Choroid plexus epithelial cell (primary cell): ENCODE measurements at regions not wholly inside any gene's neighbourhood (a gene's known extent, or its start where the extent isn't known, plus 50 kb on each side); places are given as distances from the start of the nearest gene placed in this dataset.

Experiments used
- DNase-seq: peaks from one replicate; pipeline ENCODE4 v3.0.0-alpha.2; 2010; ENCODE audit warnings: low read depth
- H3K4me3 ChIP-seq: 2 replicates; pipeline ENCODE4 v1.5.1; 2011; ENCODE audit warnings: low read depth, mild to moderate bottlenecking, control low read depth, low read length, moderate library complexity
- TF ChIP-seq, protein P1 (sequence below): conservative IDR thresholded peaks from 2 replicates; pipeline ENCODE4 v1.5.1; 2011; ENCODE audit warnings: low read depth, mild to moderate bottlenecking, control low read depth, inconsistent platforms, low read length, moderate library complexity

- DNase-seq: no peak
- no peak overlapping the region for H3K4me3 ChIP-seq
- TF ChIP-seq, protein P1, sequence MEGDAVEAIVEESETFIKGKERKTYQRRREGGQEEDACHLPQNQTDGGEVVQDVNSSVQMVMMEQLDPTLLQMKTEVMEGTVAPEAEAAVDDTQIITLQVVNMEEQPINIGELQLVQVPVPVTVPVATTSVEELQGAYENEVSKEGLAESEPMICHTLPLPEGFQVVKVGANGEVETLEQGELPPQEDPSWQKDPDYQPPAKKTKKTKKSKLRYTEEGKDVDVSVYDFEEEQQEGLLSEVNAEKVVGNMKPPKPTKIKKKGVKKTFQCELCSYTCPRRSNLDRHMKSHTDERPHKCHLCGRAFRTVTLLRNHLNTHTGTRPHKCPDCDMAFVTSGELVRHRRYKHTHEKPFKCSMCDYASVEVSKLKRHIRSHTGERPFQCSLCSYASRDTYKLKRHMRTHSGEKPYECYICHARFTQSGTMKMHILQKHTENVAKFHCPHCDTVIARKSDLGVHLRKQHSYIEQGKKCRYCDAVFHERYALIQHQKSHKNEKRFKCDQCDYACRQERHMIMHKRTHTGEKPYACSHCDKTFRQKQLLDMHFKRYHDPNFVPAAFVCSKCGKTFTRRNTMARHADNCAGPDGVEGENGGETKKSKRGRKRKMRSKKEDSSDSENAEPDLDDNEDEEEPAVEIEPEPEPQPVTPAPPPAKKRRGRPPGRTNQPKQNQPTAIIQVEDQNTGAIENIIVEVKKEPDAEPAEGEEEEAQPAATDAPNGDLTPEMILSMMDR: no peak
These were observed 109.6 kb upstream of the RREB1 start for GRCh38 chr6:6998194-6998569.

GRCh38 chr6:7000825-7001777 is 106.7 kb upstream of the RREB1 start:
- TF ChIP-seq, protein P1: no peak
- DNase-seq: no peak
- H3K4me3 ChIP-seq: no peak overlapping the region

GRCh38 chr6:7003041-7003440 is 104.7 kb upstream of the RREB1 start:
- TF ChIP-seq, protein P1: no peak
- H3K4me3 ChIP-seq: no peak overlapping the region
- no peak for DNase-seq

GRCh38 chr6:7004581-7005297 is 103.0 kb upstream of the RREB1 start:
- TF ChIP-seq, protein P1: no peak
- DNase-seq: peak; percentile 86
- H3K4me3 ChIP-seq: no peak overlapping the region

GRCh38 chr6:7006515-7007191 is 101.1 kb upstream of the RREB1 start:
- H3K4me3 ChIP-seq: no peak overlapping the region
- TF ChIP-seq, protein P1: no peak
- DNase-seq: peak; percentile 32

GRCh38 chr6:7008451-7008988 is 99.2 kb upstream of the RREB1 start:
- TF ChIP-seq, protein P1: no peak
- H3K4me3 ChIP-seq: no peak overlapping the region
- no peak for DNase-seq
